ENCODE measurements at regions not wholly inside any gene's neighbourhood (a gene's known extent, or its start where the extent isn't known, plus 50 kb on each side); places are given as distances from the start of the nearest gene placed in this dataset.
A peak's percentile ranks its signal among the peaks of the same experiment; 100 is the strongest.

GRCh38 chr9:7656636-7657035, 142.9 kb downstream of the DMAC1 start:
- H3K4me1 Mint-ChIP-seq (ENCODE audit: insufficient read depth, unreplicated experiment): peaks cover 8% of the 10 kb centered on the region
- intact Hi-C loops (cut with micrococcal nuclease): no loop called here
- ChIA-PET POLR2A (interaction anchor here (0.5 kb wide), 1 partner anchor 521 kb away, joined by 3 read pairs; no protein-coding TSS in a partner anchor), CTCF (interaction anchor here (0.6 kb wide), 1 partner anchor 19 kb away, joined by 3 read pairs; no protein-coding TSS in a partner anchor)
- H3K9me3 Mint-ChIP-seq (ENCODE audit: unreplicated experiment): no peaks in the 10 kb centered on the region
- no peaks in the 10 kb centered on the region for H3K27me3 Mint-ChIP-seq (ENCODE audit: insufficient read depth, unreplicated experiment)
- no peaks in the 10 kb centered on the region for H3K36me3 Mint-ChIP-seq (ENCODE audit: insufficient read depth, unreplicated experiment)
- BruUV-seq (replicated peaks): no TSS peak
- peak; percentile 62 for DNase-seq (ENCODE audit: unreplicated experiment)
- no peak overlapping the region for H3K4me3 Mint-ChIP-seq (ENCODE audit: unreplicated experiment)
- no peak for TF ChIP-seq CTCF (IDR thresholded peaks at IDR 0.05; ENCODE audit: unreplicated experiment)
- H3K27ac Mint-ChIP-seq (ENCODE audit: low read depth, unreplicated experiment): no peak overlapping the region

- TF ChIP-seq CTCF (IDR thresholded peaks at IDR 0.05; ENCODE audit: unreplicated experiment): no peak
- Mint-ChIP-seq H3K4me3 (ENCODE audit: unreplicated experiment) (no peak overlapping the region), H3K4me1 (ENCODE audit: insufficient read depth, unreplicated experiment) (peaks cover 8% of the 10 kb centered on the region), H3K27me3 (ENCODE audit: insufficient read depth, unreplicated experiment) (no peaks in the 10 kb centered on the region), H3K36me3 (ENCODE audit: insufficient read depth, unreplicated experiment) (no peaks in the 10 kb centered on the region), H3K9me3 (ENCODE audit: unreplicated experiment) (no peaks in the 10 kb centered on the region), H3K27ac (ENCODE audit: low read depth, unreplicated experiment) (no peak overlapping the region)
- no TSS peak for BruUV-seq (replicated peaks)
- no peak for DNase-seq (ENCODE audit: unreplicated experiment)
- intact Hi-C loops (cut with micrococcal nuclease): no loop called here
- CTCF ChIA-PET: interaction anchor here (0.6 to 1.2 kb wide), 2 partner anchors 317 to 1240 kb away, joined by 3 read pairs; no protein-coding TSS in a partner anchor
- POLR2A ChIA-PET: interaction anchor here (0.6 kb wide), 1 partner anchor 554 kb away, joined by 3 read pairs; no protein-coding TSS in a partner anchor
These were observed 146.3 kb downstream of the DMAC1 start for GRCh38 chr9:7653262-7653661.

GRCh38 chr9:7640231-7640630, 159.3 kb downstream of the DMAC1 start:
- H3K9me3 Mint-ChIP-seq (ENCODE audit: unreplicated experiment): peaks cover 11% of the 10 kb centered on the region
- no peaks in the 10 kb centered on the region for H3K36me3 Mint-ChIP-seq (ENCODE audit: insufficient read depth, unreplicated experiment)
- no peak for TF ChIP-seq CTCF (IDR thresholded peaks at IDR 0.05; ENCODE audit: unreplicated experiment)
- intact Hi-C loops (cut with micrococcal nuclease): no loop called here
- H3K4me3 Mint-ChIP-seq (ENCODE audit: unreplicated experiment): no peak overlapping the region
- H3K27ac Mint-ChIP-seq (ENCODE audit: low read depth, unreplicated experiment): no peak overlapping the region
- H3K4me1 Mint-ChIP-seq (ENCODE audit: insufficient read depth, unreplicated experiment): no peaks in the 10 kb centered on the region
- ChIA-PET CTCF (no interaction called here), POLR2A (no interaction called here)
- no TSS peak for BruUV-seq (replicated peaks)
- DNase-seq (ENCODE audit: unreplicated experiment): no peak
- no peaks in the 10 kb centered on the region for H3K27me3 Mint-ChIP-seq (ENCODE audit: insufficient read depth, unreplicated experiment)

- intact Hi-C loops (cut with micrococcal nuclease): no loop called here
- POLR2A ChIA-PET: interaction anchor here (0.6 kb wide), 1 partner anchor 298 kb away, joined by 5 read pairs; no protein-coding TSS in a partner anchor
- Mint-ChIP-seq H3K36me3 (ENCODE audit: insufficient read depth, unreplicated experiment) (no peaks in the 10 kb centered on the region), H3K4me1 (ENCODE audit: insufficient read depth, unreplicated experiment) (no peaks in the 10 kb centered on the region), H3K9me3 (ENCODE audit: unreplicated experiment) (peaks cover 11% of the 10 kb centered on the region), H3K27me3 (ENCODE audit: insufficient read depth, unreplicated experiment) (no peaks in the 10 kb centered on the region), H3K4me3 (ENCODE audit: unreplicated experiment) (no peak overlapping the region), H3K27ac (ENCODE audit: low read depth, unreplicated experiment) (no peak overlapping the region)
- no peak for DNase-seq (ENCODE audit: unreplicated experiment)
- BruUV-seq (replicated peaks): no TSS peak
- TF ChIP-seq CTCF (IDR thresholded peaks at IDR 0.05; ENCODE audit: unreplicated experiment): no peak
- CTCF ChIA-PET: no interaction called here
These were observed 160.1 kb downstream of the DMAC1 start for GRCh38 chr9:7639471-7639870.
